GOT3 (cell line): ENCODE measurements at regions not wholly inside any gene's neighbourhood (a gene's known extent, or its start where the extent isn't known, plus 50 kb on each side); places are given as distances from the start of the nearest gene placed in this dataset.
"Not testable (repeated sequence)": the region's sequence is repeated elsewhere in the genome, so short reads cannot be mapped to it uniquely, and the experiment has no call there.

ENCODE experiments used
- DNase-seq: peaks from one replicate; lab custom pipeline; 2025; ENCODE audit warnings: mixed read lengths; lab: John Stamatoyannopoulos, UW

GRCh38 chr2:12452185-12452584 is 264.6 kb upstream of the TRIB2 start:
- DNase-seq = no peak

- no peak for DNase-seq
These were observed 263.0 kb upstream of the TRIB2 start for GRCh38 chr2:12453731-12454130.

- no peak for DNase-seq
These were observed 261.1 kb upstream of the TRIB2 start for GRCh38 chr2:12455661-12456060.

GRCh38 chr2:12456293-12457106 is 260.2 kb upstream of the TRIB2 start:
- DNase-seq = peak; percentile 63

GRCh38 chr2:12457831-12458230 is 258.9 kb upstream of the TRIB2 start:
- no peak for DNase-seq

- no peak for DNase-seq
These were observed 253.5 kb upstream of the TRIB2 start for GRCh38 chr2:12463189-12463588.

GRCh38 chr2:12465631-12466135 is 251.1 kb upstream of the TRIB2 start:
- DNase-seq = no peak

GRCh38 chr2:12467303-12467702 is 249.4 kb upstream of the TRIB2 start:
- DNase-seq = no peak

GRCh38 chr2:12469141-12469561 is 247.6 kb upstream of the TRIB2 start:
- DNase-seq = no peak

- not testable (repeated sequence) for DNase-seq
These were observed 244.5 kb upstream of the TRIB2 start for GRCh38 chr2:12472265-12472664.

- DNase-seq = no peak
These were observed 238.3 kb upstream of the TRIB2 start for GRCh38 chr2:12478151-12479064.

GRCh38 chr2:12479065-12479601 is 237.6 kb upstream of the TRIB2 start:
- no peak for DNase-seq

- no peak for DNase-seq
These were observed 232.1 kb upstream of the TRIB2 start for GRCh38 chr2:12484536-12485115.

- no peak for DNase-seq
These were observed 230.3 kb upstream of the TRIB2 start for GRCh38 chr2:12486205-12487118.

- no peak for DNase-seq
These were observed 229.3 kb upstream of the TRIB2 start for GRCh38 chr2:12487253-12488004.

- DNase-seq = no peak
These were observed 228.1 kb upstream of the TRIB2 start for GRCh38 chr2:12488352-12489318.

GRCh38 chr2:12490641-12491040 is 226.1 kb upstream of the TRIB2 start:
- DNase-seq = no peak

- DNase-seq = not testable (repeated sequence)
These were observed 224.4 kb upstream of the TRIB2 start for GRCh38 chr2:12492360-12492759.

GRCh38 chr2:12493031-12493513 is 223.7 kb upstream of the TRIB2 start:
- no peak for DNase-seq
